ENCODE measurements at regions not wholly inside any gene's neighbourhood (a gene's known extent, or its start where the extent isn't known, plus 50 kb on each side); places are given as distances from the start of the nearest gene placed in this dataset.

DNA sequence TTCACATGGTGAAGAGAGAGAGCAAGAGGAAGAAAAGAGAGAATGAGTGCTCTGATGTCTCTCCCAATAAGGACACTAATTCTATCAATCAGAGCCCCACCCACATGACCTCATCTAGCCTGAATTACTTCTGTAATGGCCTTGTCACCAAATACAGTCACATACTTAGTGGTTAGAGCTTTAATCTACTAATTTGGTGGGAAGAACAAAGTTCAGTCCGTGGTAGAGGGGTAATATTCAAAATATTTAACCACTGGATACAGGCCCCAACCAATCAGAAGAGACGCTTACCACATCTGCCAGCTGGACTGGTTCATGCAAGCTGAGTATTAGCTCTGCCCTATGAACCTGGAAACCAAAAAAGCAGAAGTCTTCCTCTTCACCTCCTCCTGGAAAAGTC lies 336.3 kb upstream of the NFE2L3 start:
- H3K4me3 ChIP-seq = no peak overlapping the region
- H3K9me3 ChIP-seq = no peaks in the 10 kb centered on the region
- TF ChIP-seq POLR2A (IDR thresholded peaks at IDR 0.05) (no peak), CTCF (IDR thresholded peaks at IDR 0.05) (no peak)
- no peak overlapping the region for H3K27ac ChIP-seq
- no peaks in the 10 kb centered on the region for H3K27me3 ChIP-seq
- no peaks in the 10 kb centered on the region for H3K4me1 ChIP-seq
- DNase-seq = no peak
- no peaks in the 10 kb centered on the region for H3K36me3 ChIP-seq

DNA sequence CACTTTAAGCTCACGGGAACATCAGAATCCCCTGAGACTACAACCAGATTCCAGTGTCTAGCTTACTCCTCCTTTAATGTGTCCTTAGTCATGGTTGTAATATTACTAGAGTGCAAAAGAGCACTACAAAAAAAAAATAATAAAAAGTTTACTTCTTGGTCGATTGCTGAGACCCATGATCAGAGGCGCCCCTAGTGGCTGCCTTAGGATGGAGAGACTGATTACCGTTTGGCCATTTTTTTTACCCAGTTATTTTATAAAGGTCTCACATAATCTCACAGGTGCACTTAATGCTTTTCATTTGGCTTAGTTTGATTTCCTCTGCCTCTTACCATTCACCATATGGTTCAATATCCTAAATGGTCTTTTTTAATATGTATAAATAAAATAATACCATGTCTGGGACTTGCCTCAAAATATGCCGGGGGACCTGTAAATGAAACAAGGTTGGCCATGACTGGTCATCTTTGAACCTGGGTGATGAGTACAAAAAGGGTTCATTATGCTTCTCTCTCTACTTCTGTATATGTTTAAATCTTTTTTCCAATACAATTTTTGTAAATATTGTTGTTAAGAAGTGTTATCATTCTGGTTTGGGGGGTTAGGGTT lies 331.5 kb upstream of the NFE2L3 start:
- H3K4me1 ChIP-seq = no peaks in the 10 kb centered on the region
- no peaks in the 10 kb centered on the region for H3K36me3 ChIP-seq
- H3K27ac ChIP-seq = no peak overlapping the region
- H3K9me3 ChIP-seq = no peaks in the 10 kb centered on the region
- DNase-seq = peak in 1 of 3 donors; percentile 50
- H3K27me3 ChIP-seq = no peaks in the 10 kb centered on the region
- no peak overlapping the region for H3K4me3 ChIP-seq
- TF ChIP-seq POLR2A (IDR thresholded peaks at IDR 0.05) (no peak), CTCF (IDR thresholded peaks at IDR 0.05) (peak in 3 of 6 experiments; percentile 22 to 54 (median 36))

- no peak for DNase-seq
- Histone ChIP-seq H3K27me3 (no peaks in the 10 kb centered on the region), H3K36me3 (no peaks in the 10 kb centered on the region), H3K4me3 (no peak overlapping the region), H3K9me3 (no peaks in the 10 kb centered on the region), H3K27ac (no peak overlapping the region), H3K4me1 (no peaks in the 10 kb centered on the region)
- no peak for TF ChIP-seq POLR2A (IDR thresholded peaks at IDR 0.05)
- no peak for TF ChIP-seq CTCF (IDR thresholded peaks at IDR 0.05)
Observed at GRCh38 chr7:25821225-25821624, 330.8 kb upstream of the NFE2L3 start.

DNA sequence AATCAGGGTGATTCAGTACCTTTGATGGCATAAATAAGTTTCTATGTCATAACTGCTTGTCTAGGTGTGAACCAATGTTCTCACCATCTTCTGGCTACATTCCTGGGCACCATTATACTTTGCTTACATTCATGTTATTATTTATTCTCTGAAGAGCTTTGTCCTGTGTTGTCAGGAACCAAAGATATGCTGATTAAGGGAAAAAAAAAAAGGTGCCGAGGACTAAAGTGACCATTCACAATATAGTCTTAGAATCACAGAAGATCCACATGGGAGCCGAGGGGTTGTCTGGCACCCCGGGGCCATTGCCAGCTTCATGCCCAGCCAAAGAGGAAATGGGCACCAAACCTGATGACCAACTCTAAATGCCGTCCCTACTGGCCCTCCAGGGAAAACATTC lies 329.2 kb upstream of the NFE2L3 start:
- Histone ChIP-seq H3K4me1 (no peaks in the 10 kb centered on the region), H3K36me3 (no peaks in the 10 kb centered on the region), H3K4me3 (no peak overlapping the region), H3K27me3 (no peaks in the 10 kb centered on the region), H3K27ac (no peak overlapping the region), H3K9me3 (no peaks in the 10 kb centered on the region)
- DNase-seq = no peak
- TF ChIP-seq POLR2A (IDR thresholded peaks at IDR 0.05) = no peak
- no peak for TF ChIP-seq CTCF (IDR thresholded peaks at IDR 0.05)

- DNase-seq = no peak
- TF ChIP-seq POLR2A (IDR thresholded peaks at IDR 0.05) (no peak), CTCF (IDR thresholded peaks at IDR 0.05) (no peak)
- Histone ChIP-seq H3K36me3 (no peaks in the 10 kb centered on the region), H3K27me3 (no peaks in the 10 kb centered on the region), H3K27ac (no peak overlapping the region), H3K4me1 (no peaks in the 10 kb centered on the region), H3K9me3 (no peaks in the 10 kb centered on the region), H3K4me3 (no peak overlapping the region)
Observed at GRCh38 chr7:25823571-25823970, 328.4 kb upstream of the NFE2L3 start.

DNA sequence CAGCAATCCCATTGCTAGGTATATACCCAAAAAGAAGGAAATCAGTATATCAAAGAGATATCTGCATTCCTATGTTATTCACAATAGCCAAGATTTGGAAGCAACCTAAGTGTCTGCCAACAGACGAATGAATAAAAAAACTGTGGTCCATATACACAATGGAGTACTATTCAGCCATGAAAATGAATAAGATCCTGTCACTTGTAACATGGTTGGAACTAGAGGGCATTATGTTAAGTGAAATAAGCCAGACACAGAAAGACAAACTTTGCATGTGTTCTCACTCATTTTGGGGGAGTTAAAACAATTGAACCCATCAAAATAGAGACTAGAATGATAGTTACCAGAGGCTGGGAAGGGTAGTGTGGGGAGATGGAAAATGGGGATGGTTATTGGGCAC lies 323.5 kb upstream of the NFE2L3 start:
- TF ChIP-seq CTCF (IDR thresholded peaks at IDR 0.05) = no peak
- no peak for TF ChIP-seq POLR2A (IDR thresholded peaks at IDR 0.05)
- H3K27ac ChIP-seq = no peak overlapping the region
- H3K4me1 ChIP-seq = no peaks in the 10 kb centered on the region
- no peak for DNase-seq
- no peaks in the 10 kb centered on the region for H3K27me3 ChIP-seq
- no peak overlapping the region for H3K4me3 ChIP-seq
- H3K9me3 ChIP-seq = no peaks in the 10 kb centered on the region
- no peaks in the 10 kb centered on the region for H3K36me3 ChIP-seq

Data from Peyer's patch (tissue), 4 donors.